Astrocyte of the spinal cord (primary cell): ENCODE measurements at regions not wholly inside any gene's neighbourhood (a gene's known extent, or its start where the extent isn't known, plus 50 kb on each side); places are given as distances from the start of the nearest gene placed in this dataset.

Experiments used
- DNase-seq: peaks from one replicate; pipeline ENCODE4 v3.0.0; 2011; ENCODE audit warnings: low read depth, low spot score
- H3K4me3 ChIP-seq: 2 replicates; pipeline ENCODE4 v1.5.1; 2011; ENCODE audit warnings: low read depth, mild to moderate bottlenecking, low read length, moderate library complexity
- CTCF ChIP-seq: IDR thresholded peaks from 2 replicates; pipeline ENCODE4 v1.5.1; 2012; ENCODE audit warnings: low read depth, mild to moderate bottlenecking, low read length, inconsistent platforms
- in situ Hi-C: cut with HindIII; loops from 2 replicates; pipeline ENCODE4 v1.10.0; 2017; ENCODE audit warnings: low sequenced_read_pairs

- no peak for DNase-seq
- in situ Hi-C loops: no loop called here
- H3K4me3 ChIP-seq: no peak overlapping the region
- no peak for TF ChIP-seq CTCF
These were observed 123.2 kb downstream of the RBM43 start for GRCh38 chr2:151138507-151138906.

GRCh38 chr2:151137526-151137925, 124.1 kb downstream of the RBM43 start:
- no peak overlapping the region for H3K4me3 ChIP-seq
- in situ Hi-C loops: no loop called here
- TF ChIP-seq CTCF: no peak
- DNase-seq: no peak

- no peak for DNase-seq
- TF ChIP-seq CTCF: no peak
- no peak overlapping the region for H3K4me3 ChIP-seq
- in situ Hi-C loops: no loop called here
These were observed 141.7 kb downstream of the RBM43 start for GRCh38 chr2:151120011-151120410.

- in situ Hi-C loops: no loop called here
- no peak for DNase-seq
- no peak overlapping the region for H3K4me3 ChIP-seq
- no peak for TF ChIP-seq CTCF
These were observed 142.3 kb downstream of the RBM43 start for GRCh38 chr2:151119374-151119773.

GRCh38 chr2:151118269-151118668, 143.4 kb downstream of the RBM43 start:
- no peak for DNase-seq
- in situ Hi-C loops: no loop called here
- no peak overlapping the region for H3K4me3 ChIP-seq
- TF ChIP-seq CTCF: no peak

- no peak overlapping the region for H3K4me3 ChIP-seq
- peak; percentile 7 for DNase-seq
- no peak for TF ChIP-seq CTCF
- in situ Hi-C loops: no loop called here
These were observed 146.8 kb downstream of the RBM43 start for GRCh38 chr2:151114874-151115273.

GRCh38 chr2:151113318-151113717, 148.3 kb downstream of the RBM43 start:
- in situ Hi-C loops: no loop called here
- no peak for TF ChIP-seq CTCF
- no peak overlapping the region for H3K4me3 ChIP-seq
- no peak for DNase-seq
